OCI-LY1 (cell line): ENCODE measurements at regions not wholly inside any gene's neighbourhood (a gene's known extent, or its start where the extent isn't known, plus 50 kb on each side); places are given as distances from the start of the nearest gene placed in this dataset.

ENCODE experiments used
- H2AFZ ChIP-seq: fragments of 200-600 bp; sonication (generic), shearing (Covaris generic); 2 replicates; pipeline ENCODE4 v1.6.0; 2014; ENCODE audit warnings: antibody characterized with exemption, mild to moderate bottlenecking, low read length
- H3F3A ChIP-seq: fragments of 200-600 bp; sonication (generic), shearing (Covaris generic); 2 replicates; pipeline ENCODE4 v1.6.0; 2014; ENCODE audit warnings: mild to moderate bottlenecking, antibody characterized with exemption, low read length, moderate library complexity; ENCODE audit not compliant: insufficient read depth
- H3K27ac ChIP-seq: fragments of 200-600 bp; sonication (generic); 2 replicates; pipeline ENCODE4 v1.5.1; 2014; ENCODE audit warnings: low read length, mixed run types, mild to moderate bottlenecking, low read depth; ENCODE audit not compliant: poor library complexity, severe bottlenecking
- H3K27me3 ChIP-seq: fragments of 200-600 bp; sonication (generic); 2 replicates; pipeline ENCODE4 v1.6.0; 2014; ENCODE audit warnings: antibody characterized with exemption, mild to moderate bottlenecking, low read length, moderate library complexity; ENCODE audit not compliant: insufficient read depth
- H3K36me3 ChIP-seq: fragments of 200-600 bp; sonication (generic); 2 replicates; pipeline ENCODE4 v1.6.1; 2014; ENCODE audit warnings: mild to moderate bottlenecking, antibody characterized with exemption, low read length, moderate library complexity, mixed read lengths; ENCODE audit not compliant: insufficient read depth
- H3K4me1 ChIP-seq: fragments of 200-600 bp; sonication (generic); 2 replicates; pipeline ENCODE4 v1.5.1; 2014; ENCODE audit warnings: mild to moderate bottlenecking, low read length, moderate library complexity; ENCODE audit not compliant: insufficient read depth, severe bottlenecking
- H3K4me2 ChIP-seq: fragments of 200-600 bp; sonication (generic), shearing (Covaris generic); 2 replicates; pipeline ENCODE4 v1.6.1; 2014; ENCODE audit warnings: low read length
- H3K4me3 ChIP-seq: fragments of 200-600 bp; sonication (generic); 2 replicates; pipeline ENCODE4 v1.5.1; 2014; ENCODE audit warnings: low read length, low read depth, mild to moderate bottlenecking, mixed read lengths; ENCODE audit not compliant: poor library complexity, severe bottlenecking
- H3K79me2 ChIP-seq: fragments of 200-600 bp; shearing (Covaris generic); 2 replicates; pipeline ENCODE4 v1.6.1; 2016; ENCODE audit warnings: mixed run types, low read length, mixed read lengths; ENCODE audit not compliant: insufficient read depth
- H3K9ac ChIP-seq: fragments of 200-600 bp; sonication (generic), shearing (Covaris generic); 2 replicates; pipeline ENCODE4 v1.6.1; 2014; ENCODE audit warnings: mild to moderate bottlenecking, low read length, mixed read lengths
- H3K9me2 ChIP-seq: fragments of 200-600 bp; sonication (generic), shearing (Covaris generic); 2 replicates; pipeline ENCODE4 v1.6.1; 2014; ENCODE audit warnings: low read depth, mild to moderate bottlenecking, low read length, mixed read lengths
- H3K9me3 ChIP-seq: fragments of 200-600 bp; shearing (Covaris generic); 2 replicates; pipeline ENCODE4 v1.6.1; 2014; ENCODE audit warnings: low read length, mixed read lengths
- H4K20me1 ChIP-seq: fragments of 200-600 bp; sonication (generic), shearing (Covaris generic); 2 replicates; pipeline ENCODE4 v1.6.0; 2016; ENCODE audit warnings: mild to moderate bottlenecking, low read length; ENCODE audit not compliant: insufficient read depth
- EZH2 ChIP-seq: fragments of 200-600 bp; sonication (generic), shearing (Covaris generic); IDR thresholded peaks from 2 replicates; pipeline ENCODE4 v1.8.0; 2017; ENCODE audit warnings: borderline replicate concordance, mixed run types, mild to moderate bottlenecking, antibody characterized with exemption, low read length, moderate library complexity, mixed read lengths
- TF ChIP-seq, protein P1 (sequence below): fragments of 200-600 bp; sonication (generic), shearing (Covaris generic); IDR thresholded peaks from 2 replicates; pipeline ENCODE4 v1.5.1; 2017; ENCODE audit warnings: mild to moderate bottlenecking, antibody characterized with exemption, low read length, moderate library complexity, mixed read lengths

DNA sequence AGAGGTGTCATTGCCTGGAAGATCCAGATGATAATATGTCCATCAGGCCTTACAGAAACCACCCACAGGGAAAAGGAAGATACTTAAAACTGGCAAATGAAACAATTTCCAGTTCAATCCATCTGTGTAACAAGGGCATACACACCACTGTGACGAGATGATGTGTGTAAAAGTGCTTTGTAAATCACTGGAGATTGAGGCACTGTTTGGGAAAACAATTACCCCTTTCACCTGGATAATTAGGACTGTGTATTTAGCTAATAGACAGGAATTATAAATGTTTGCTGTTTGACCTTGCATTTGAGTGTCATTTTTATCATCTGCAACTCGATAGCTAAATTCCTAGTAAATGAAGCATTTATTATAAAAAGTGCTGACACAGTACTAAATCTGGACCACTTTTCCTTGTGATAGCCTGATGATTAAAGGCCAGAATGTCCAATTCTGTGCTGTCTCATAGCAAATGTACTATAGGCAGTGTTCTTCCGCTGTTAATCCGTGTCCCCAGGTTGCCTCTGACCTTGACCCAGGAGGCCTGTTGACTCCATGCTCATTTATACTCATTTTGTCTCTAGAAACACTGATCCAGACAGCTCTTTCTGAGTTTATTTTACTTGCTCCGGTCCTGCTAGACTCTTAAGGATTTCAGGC lies 105.8 kb downstream of the LACC1 start:
- Histone ChIP-seq H4K20me1 (no peaks in the 10 kb centered on the region), H3K79me2 (no peaks in the 10 kb centered on the region), H3K4me3 (no peak overlapping the region), H2AFZ (no peak overlapping the region), H3K27me3 (no peaks in the 10 kb centered on the region), H3K36me3 (no peaks in the 10 kb centered on the region), H3F3A (no peaks in the 10 kb centered on the region), H3K4me1 (no peaks in the 10 kb centered on the region), H3K27ac (no peak overlapping the region), H3K9me2 (no peaks in the 10 kb centered on the region), H3K9ac (no peak overlapping the region), H3K4me2 (no peak overlapping the region), H3K9me3 (no peaks in the 10 kb centered on the region)
- no peak for TF ChIP-seq EZH2
- TF ChIP-seq, protein P1, sequence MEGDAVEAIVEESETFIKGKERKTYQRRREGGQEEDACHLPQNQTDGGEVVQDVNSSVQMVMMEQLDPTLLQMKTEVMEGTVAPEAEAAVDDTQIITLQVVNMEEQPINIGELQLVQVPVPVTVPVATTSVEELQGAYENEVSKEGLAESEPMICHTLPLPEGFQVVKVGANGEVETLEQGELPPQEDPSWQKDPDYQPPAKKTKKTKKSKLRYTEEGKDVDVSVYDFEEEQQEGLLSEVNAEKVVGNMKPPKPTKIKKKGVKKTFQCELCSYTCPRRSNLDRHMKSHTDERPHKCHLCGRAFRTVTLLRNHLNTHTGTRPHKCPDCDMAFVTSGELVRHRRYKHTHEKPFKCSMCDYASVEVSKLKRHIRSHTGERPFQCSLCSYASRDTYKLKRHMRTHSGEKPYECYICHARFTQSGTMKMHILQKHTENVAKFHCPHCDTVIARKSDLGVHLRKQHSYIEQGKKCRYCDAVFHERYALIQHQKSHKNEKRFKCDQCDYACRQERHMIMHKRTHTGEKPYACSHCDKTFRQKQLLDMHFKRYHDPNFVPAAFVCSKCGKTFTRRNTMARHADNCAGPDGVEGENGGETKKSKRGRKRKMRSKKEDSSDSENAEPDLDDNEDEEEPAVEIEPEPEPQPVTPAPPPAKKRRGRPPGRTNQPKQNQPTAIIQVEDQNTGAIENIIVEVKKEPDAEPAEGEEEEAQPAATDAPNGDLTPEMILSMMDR: no peak

DNA sequence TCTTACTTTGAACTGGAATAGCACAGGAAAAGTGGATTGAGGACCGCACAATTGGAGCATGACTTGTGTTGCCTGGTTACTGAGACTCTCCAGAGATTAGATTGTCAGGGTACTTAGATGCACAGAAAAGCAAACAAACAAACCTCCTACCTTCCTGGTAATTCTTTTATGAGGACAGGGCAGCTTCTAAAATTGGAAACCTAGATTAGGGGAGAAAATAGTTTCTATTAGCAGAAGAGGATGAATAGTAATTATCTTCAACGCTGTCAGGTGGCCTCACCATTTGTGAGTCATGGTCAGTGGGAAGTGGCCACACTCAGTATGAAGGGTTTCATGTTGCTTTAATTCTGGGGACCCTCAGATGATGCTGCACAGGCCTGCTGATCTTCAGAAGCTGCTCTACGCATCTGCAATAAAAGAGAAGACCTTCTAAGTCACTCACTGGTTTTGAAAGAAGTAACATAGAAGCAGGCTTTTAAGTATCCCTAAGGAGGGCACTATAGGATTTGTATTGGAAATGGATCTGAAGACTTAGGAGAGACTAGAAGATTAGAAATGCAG lies 106.8 kb downstream of the LACC1 start:
- Histone ChIP-seq H3K4me2 (no peak overlapping the region), H3K9me3 (no peaks in the 10 kb centered on the region), H3K79me2 (no peaks in the 10 kb centered on the region), H3F3A (no peaks in the 10 kb centered on the region), H3K27me3 (no peaks in the 10 kb centered on the region), H3K9ac (no peak overlapping the region), H2AFZ (no peak overlapping the region), H3K36me3 (no peaks in the 10 kb centered on the region), H3K9me2 (no peaks in the 10 kb centered on the region), H3K27ac (no peak overlapping the region), H3K4me1 (no peaks in the 10 kb centered on the region), H4K20me1 (no peaks in the 10 kb centered on the region), H3K4me3 (no peak overlapping the region)
- no peak for TF ChIP-seq EZH2
- TF ChIP-seq, protein P1: no peak

DNA sequence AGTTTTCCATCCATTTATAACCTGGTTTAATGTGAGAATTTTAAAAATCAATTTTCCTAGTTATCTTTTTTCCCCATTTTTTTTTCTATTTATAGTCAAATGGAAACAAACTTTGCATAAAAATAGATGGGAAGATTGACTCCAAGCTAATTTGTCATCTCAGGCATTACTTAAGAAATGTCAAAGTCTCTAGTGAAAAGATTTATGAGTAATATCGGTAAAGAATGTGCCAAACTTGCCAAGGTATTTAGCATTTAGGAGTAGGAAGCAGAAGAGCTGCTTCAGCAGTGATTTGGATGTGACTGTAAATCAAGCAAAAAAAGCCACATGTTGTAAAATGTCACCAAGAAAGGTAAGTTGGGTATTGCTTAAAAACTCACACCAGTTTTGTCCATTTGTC lies 108.6 kb downstream of the LACC1 start:
- Histone ChIP-seq H3K9me2 (no peaks in the 10 kb centered on the region), H4K20me1 (no peaks in the 10 kb centered on the region), H3K27me3 (no peaks in the 10 kb centered on the region), H3K4me3 (no peak overlapping the region), H3K4me2 (no peak overlapping the region), H3K4me1 (no peaks in the 10 kb centered on the region), H3K79me2 (no peaks in the 10 kb centered on the region), H2AFZ (no peak overlapping the region), H3K9ac (no peak overlapping the region), H3F3A (no peaks in the 10 kb centered on the region), H3K27ac (no peak overlapping the region), H3K9me3 (no peaks in the 10 kb centered on the region), H3K36me3 (no peaks in the 10 kb centered on the region)
- TF ChIP-seq, protein P1: no peak
